GM12878 (cell line): ENCODE measurements at regions not wholly inside any gene's neighbourhood (a gene's known extent, or its start where the extent isn't known, plus 50 kb on each side); places are given as distances from the start of the nearest gene placed in this dataset.

ENCODE experiments used
- ATAC-seq: fragments of 200-7000 bp; cut with Tn5 transposase; 3 replicates; pipeline ENCODE4 v1.9.1; 2020; ENCODE audit warnings: mild to moderate bottlenecking, moderate library complexity
- BruUV-seq: library from RNA; stranded (reverse); fragments of 400-500 nt; replicated peaks from 2 replicates; lab custom pipeline; 2021; lab: Mats Ljungman, UMichigan
- CTCF ChIA-PET: fragments of 300-600 bp; sonication (Branson Sonifier 250); formaldehyde crosslinking; extraction: SDS; loops from one replicate; lab custom pipeline; 2021; ENCODE audit warnings: inconsistent platforms; lab: Yijun Ruan, JAX
- POLR2A ChIA-PET: fragments of 350-600 bp; formaldehyde crosslinking; extraction: SDS; loops from one replicate; lab custom pipeline; 2021; ENCODE audit warnings: inconsistent platforms; lab: Charles Lee
- RAD21 ChIA-PET: fragments of 300-600 bp; sonication (Branson Sonifier 250); formaldehyde crosslinking; loops from one replicate; lab custom pipeline; 2023; ENCODE audit warnings: antibody characterized with exemption; ENCODE audit not compliant: unreplicated experiment; lab: Charles Lee
- SMC1A ChIA-PET: fragments of 300-600 bp; sonication (Branson Sonifier 250); formaldehyde crosslinking; loops from one replicate; lab custom pipeline; 2023; ENCODE audit not compliant: unreplicated experiment, uncharacterized antibody; lab: Charles Lee
- DNase-seq: peaks from one replicate; pipeline ENCODE4 v3.0.0-alpha.2; 2011; ENCODE audit warnings: low read depth, low spot score
- FAIRE-seq: peaks from 3 replicates; lab custom pipeline; 2011; peaks lifted over from hg19 to GRCh38; lab: Jason Lieb, UNC
- H2AFZ ChIP-seq: 2 replicates; pipeline ENCODE4 v1.6.0; 2011; ENCODE audit warnings: low read depth, low read length, control low read depth; ENCODE audit not compliant: control insufficient read depth
- H3K27ac ChIP-seq: 2 replicates; pipeline ENCODE4 v1.5.1; 2011; ENCODE audit warnings: control low read depth; ENCODE audit not compliant: control insufficient read depth, insufficient read depth
- H3K27me3 ChIP-seq, 2 experiments: replicated peaks in 1 of 2; 2 replicates each; pipeline versions ENCODE4 v1.6.0 to v1.6.1; 2011; ENCODE audit warnings: low read length in 1 of 2; ENCODE audit not compliant: control insufficient read depth in 2 of 2, insufficient read depth in 2 of 2
- H3K36me3 ChIP-seq, 2 experiments: 2 replicates each; pipeline ENCODE4 v1.5.1; 2011; ENCODE audit warnings: low read length in 1 of 2; ENCODE audit not compliant: control insufficient read depth in 2 of 2, insufficient read depth in 2 of 2
- H3K4me1 ChIP-seq: 2 replicates; pipeline ENCODE4 v1.6.1; 2011; ENCODE audit warnings: mild to moderate bottlenecking, low read length, moderate library complexity, mixed read lengths; ENCODE audit not compliant: control insufficient read depth, insufficient read depth
- H3K4me2 ChIP-seq: 2 replicates; pipeline ENCODE4 v1.6.0; 2011; ENCODE audit warnings: control low read depth; ENCODE audit not compliant: control insufficient read depth, insufficient read depth
- H3K4me3 ChIP-seq: fragments of 200-600 bp; sonication (generic); 2 replicates; pipeline ENCODE4 v1.5.1; 2016
- H3K79me2 ChIP-seq: 2 replicates; pipeline ENCODE4 v1.6.0; 2011; ENCODE audit warnings: low read length; ENCODE audit not compliant: control insufficient read depth, insufficient read depth
- H3K9ac ChIP-seq: 2 replicates; pipeline ENCODE4 v1.8.0; 2011; ENCODE audit warnings: low read length, control low read depth, mixed read lengths; ENCODE audit not compliant: control insufficient read depth, insufficient read depth
- H3K9me3 ChIP-seq: replicated peaks from 3 replicates; pipeline ENCODE4 v1.5.1; 2011; ENCODE audit warnings: mild to moderate bottlenecking, low read length; ENCODE audit not compliant: control insufficient read depth, insufficient read depth
- H4K20me1 ChIP-seq: 2 replicates; pipeline ENCODE4 v1.6.0; 2011; ENCODE audit not compliant: control insufficient read depth, insufficient read depth
- BMI1 ChIP-seq: fragments of 450-650 bp; IDR thresholded peaks from 2 replicates; pipeline ENCODE4 v1.6.1; 2016; ENCODE audit warnings: mild to moderate bottlenecking, moderate library complexity, borderline replicate concordance
- BRCA1 ChIP-seq: IDR thresholded peaks from 2 replicates; pipeline ENCODE4 v1.6.1; 2011; ENCODE audit warnings: low read depth, low read length, improper control_type of control experiment
- DPF2 ChIP-seq: fragments of 450-650 bp; IDR thresholded peaks from 2 replicates; pipeline ENCODE4 v1.6.1; 2017; ENCODE audit warnings: mild to moderate bottlenecking
- EP300 ChIP-seq, 2 experiments: fragments of 150-350 bp in 1 of 2; IDR thresholded peaks; 2 replicates each; pipeline ENCODE4 v1.6.1; 2011 to 2012; ENCODE audit warnings: low read depth in 2 of 2, low read length in 2 of 2, borderline replicate concordance in 1 of 2, improper control_type of control experiment in 1 of 2, inconsistent platforms in 1 of 2; ENCODE audit not compliant: control insufficient read depth in 1 of 2
- FOXK2 ChIP-seq: fragments of 450-650 bp; IDR thresholded peaks from 2 replicates; pipeline ENCODE4 v1.6.1; 2017; ENCODE audit warnings: mild to moderate bottlenecking, moderate library complexity
- GABPA ChIP-seq: IDR thresholded peaks from 2 replicates; pipeline ENCODE4 v1.6.1; 2014; ENCODE audit warnings: antibody characterized with exemption, low read depth, mild to moderate bottlenecking, inconsistent platforms
- NFXL1 ChIP-seq: fragments of 450-650 bp; IDR thresholded peaks from 2 replicates; pipeline ENCODE4 v1.6.1; 2017; ENCODE audit warnings: antibody characterized with exemption, mild to moderate bottlenecking, borderline replicate concordance
- NFYB ChIP-seq: IDR thresholded peaks from 2 replicates; pipeline ENCODE4 v1.6.1; 2011; ENCODE audit warnings: low read depth, mild to moderate bottlenecking, low read length, improper control_type of control experiment, moderate library complexity; ENCODE audit not compliant: insufficient read depth
- POU2F2 ChIP-seq: IDR thresholded peaks from 3 replicates; pipeline ENCODE4 v1.6.1; 2011; ENCODE audit warnings: low read depth, mild to moderate bottlenecking, low read length, borderline replicate concordance
- SIX5 ChIP-seq: IDR thresholded peaks from 2 replicates; pipeline ENCODE4 v1.6.1; 2011; ENCODE audit warnings: mild to moderate bottlenecking, low read depth, low read length, moderate library complexity; ENCODE audit not compliant: severe bottlenecking
- SUZ12 ChIP-seq: fragments of 200-600 bp; sonication (generic); IDR thresholded peaks from one replicate; pipeline ENCODE4 v1.6.1; 2018; ENCODE audit warnings: antibody characterized with exemption, mild to moderate bottlenecking; ENCODE audit not compliant: unreplicated experiment
- TAF1 ChIP-seq: IDR thresholded peaks from 2 replicates; pipeline ENCODE4 v1.6.1; 2011; ENCODE audit warnings: mild to moderate bottlenecking, low read depth, low read length, borderline replicate concordance
- YY1 ChIP-seq: IDR thresholded peaks from 2 replicates; pipeline ENCODE4 v1.6.1; 2011; ENCODE audit warnings: low read depth, mild to moderate bottlenecking, low read length
- ZNF217 ChIP-seq: fragments of 450-650 bp; IDR thresholded peaks from 2 replicates; pipeline ENCODE4 v1.6.1; 2017; ENCODE audit warnings: antibody characterized with exemption, mild to moderate bottlenecking
- ZNF24 ChIP-seq: fragments of 450-650 bp; IDR thresholded peaks from 2 replicates; pipeline ENCODE4 v1.6.1; 2017; ENCODE audit warnings: antibody characterized with exemption, mild to moderate bottlenecking
- WGBS: methylation state at CpG from one replicate; pipeline ENCODE4 v1.1.6; 2016; ENCODE audit warnings: low lambda C conversion rate; ENCODE audit not compliant: insufficient replicate concordance, insufficient coverage; ENCODE audit errors: missing lambda C conversion rate; 5-methylcytosine and 5-hydroxymethylcytosine counted together
- in situ Hi-C: fragments of 300-500 bp; cut with MboI; formaldehyde crosslinking; loops from 9 replicates; pipeline ENCODE4 v1.14.3; 2018; ENCODE audit warnings: mixed read lengths
- intact Hi-C: fragments of 100-400 bp; cut with micrococcal nuclease; formaldehyde crosslinking; loops from one replicate; pipeline ENCODE4 v1.14.2; 2022; ENCODE audit not compliant: unreplicated experiment
- TF ChIP-seq, protein P1 (sequence below): IDR thresholded peaks from 2 replicates; pipeline ENCODE4 v1.6.1; 2011; ENCODE audit warnings: low read depth, mild to moderate bottlenecking, low read length, moderate library complexity, borderline replicate concordance; ENCODE audit errors: extremely low read depth
- TF ChIP-seq, protein P2 (sequence below): IDR thresholded peaks from 2 replicates; pipeline ENCODE4 v1.6.1; 2011; ENCODE audit warnings: borderline replicate concordance, low read depth, mild to moderate bottlenecking, moderate library complexity, mixed read lengths, low read length; ENCODE audit not compliant: insufficient read depth; ENCODE audit errors: extremely low read length
- TF ChIP-seq, protein P3 (sequence below): IDR thresholded peaks from 2 replicates; pipeline ENCODE4 v1.6.1; 2012; ENCODE audit warnings: mild to moderate bottlenecking, low read depth, low read length

DNA sequence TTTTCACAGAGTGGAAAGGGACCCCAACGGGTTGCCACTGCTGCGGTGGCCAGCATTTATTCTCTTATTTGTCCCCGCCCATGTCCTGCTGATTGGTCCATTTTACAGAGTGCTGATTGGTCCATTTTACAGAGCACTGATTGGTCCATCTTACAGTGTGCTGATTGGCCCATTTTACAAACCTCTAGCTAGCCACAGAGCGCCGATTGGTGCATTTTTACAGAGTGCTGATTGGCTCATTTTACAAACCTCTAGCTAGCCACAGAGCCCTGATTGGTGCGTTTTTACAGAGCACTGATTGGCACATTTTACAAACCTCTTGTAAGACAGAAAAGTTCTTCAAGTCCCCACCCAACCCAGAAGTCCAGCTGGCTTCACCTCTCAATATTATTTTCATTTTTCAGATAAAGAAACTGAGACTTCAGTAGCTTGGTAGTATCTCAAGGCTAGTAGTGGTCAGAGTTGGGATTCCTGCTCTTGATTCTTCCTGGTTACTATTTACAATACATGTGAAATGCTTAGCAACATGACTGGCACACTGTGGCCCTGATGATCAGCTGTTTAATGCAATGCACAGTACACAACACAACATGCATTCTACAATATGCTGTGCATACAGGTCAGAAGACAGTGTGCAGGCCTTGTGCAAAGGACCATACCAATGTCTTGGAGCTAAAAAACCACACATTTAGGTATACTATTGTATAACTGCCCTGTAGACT lies 63.6 kb upstream of the BOD1 start:
- ChIA-PET RAD21 (interaction anchor here (0.8 to 2.1 kb wide), 19 partner anchors 15 to 241 kb away, joined by 3 to 18 read pairs (median 4); no protein-coding TSS in a partner anchor), POLR2A (interaction anchor here (0.7 to 2.0 kb wide), 10 partner anchors 8 to 281 kb away, joined by 3 to 5 read pairs (median 4); partner anchors contain the start of gene CPEB4), CTCF (interaction anchor here (0.6 to 2.5 kb wide), 14 partner anchors 10 to 245 kb away, joined by 3 to 10 read pairs (median 3); partner anchors contain the start of gene BOD1), SMC1A (interaction anchor here (0.7 to 2.9 kb wide), 31 partner anchors 8 to 291 kb away, joined by 3 to 14 read pairs (median 5); partner anchors contain the start of gene BOD1)
- Histone ChIP-seq H3K9me3 (peaks cover 9% of the 10 kb centered on the region; the same call in 2 of the 3 replicates), H3K27me3 (no peaks in the 10 kb centered on the region), H3K27ac (peak overlapping the region; percentile 72), H3K9ac (no peak overlapping the region), H4K20me1 (no peaks in the 10 kb centered on the region), H3K4me3 (no peak overlapping the region), H3K79me2 (no peaks in the 10 kb centered on the region), H2AFZ (peak overlapping the region; percentile 6), H3K4me2 (peak overlapping the region; percentile 4; the same call in 1 of the 2 replicates), H3K4me1 (peaks cover 22% of the 10 kb centered on the region), H3K36me3 (no peaks in the 10 kb centered on the region)
- DNase-seq (peak; percentile 47), ATAC-seq (peak; percentile 84), FAIRE-seq (no peak)
- intact Hi-C loops: loop anchor here (2.0 to 10.0 kb wide), 5 partner anchors 65 to 245 kb away; partner anchors contain the start of gene CPEB4
- in situ Hi-C loops: no loop called here
- 97% methylated on average over 6 of the region's 6 CpGs for WGBS
- BruUV-seq: no TSS peak
- TF ChIP-seq NFXL1 (no peak), DPF2 (no peak; the same call in 1 of the 2 replicates), EP300 (IDR thresholded peaks at IDR 0.05; ENCODE audit: borderline replicate concordance in 1 of 2, control insufficient read depth in 1 of 2, low read depth in 2 of 2, low read length in 2 of 2) (no peak), ZNF217 (no peak), SUZ12 (no peak), TAF1 (no peak), POU2F2 (no peak), ZNF24 (0 out of 2 replicates have a peak, but pooled peaks have one; percentile 6), YY1 (no peak), BMI1 (0 out of 2 replicates have a peak, but pooled peaks have one; percentile 0), SIX5 (no peak), FOXK2 (0 out of 2 replicates have a peak, but pooled peaks have one; percentile 42), GABPA (no peak), BRCA1 (no peak), NFYB (peak; percentile 92)
- TF ChIP-seq, protein P1, sequence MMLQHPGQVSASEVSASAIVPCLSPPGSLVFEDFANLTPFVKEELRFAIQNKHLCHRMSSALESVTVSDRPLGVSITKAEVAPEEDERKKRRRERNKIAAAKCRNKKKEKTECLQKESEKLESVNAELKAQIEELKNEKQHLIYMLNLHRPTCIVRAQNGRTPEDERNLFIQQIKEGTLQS: no peak
- TF ChIP-seq, protein P2, sequence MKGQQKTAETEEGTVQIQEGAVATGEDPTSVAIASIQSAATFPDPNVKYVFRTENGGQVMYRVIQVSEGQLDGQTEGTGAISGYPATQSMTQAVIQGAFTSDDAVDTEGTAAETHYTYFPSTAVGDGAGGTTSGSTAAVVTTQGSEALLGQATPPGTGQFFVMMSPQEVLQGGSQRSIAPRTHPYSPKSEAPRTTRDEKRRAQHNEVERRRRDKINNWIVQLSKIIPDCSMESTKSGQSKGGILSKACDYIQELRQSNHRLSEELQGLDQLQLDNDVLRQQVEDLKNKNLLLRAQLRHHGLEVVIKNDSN: no peak
- TF ChIP-seq, protein P3, sequence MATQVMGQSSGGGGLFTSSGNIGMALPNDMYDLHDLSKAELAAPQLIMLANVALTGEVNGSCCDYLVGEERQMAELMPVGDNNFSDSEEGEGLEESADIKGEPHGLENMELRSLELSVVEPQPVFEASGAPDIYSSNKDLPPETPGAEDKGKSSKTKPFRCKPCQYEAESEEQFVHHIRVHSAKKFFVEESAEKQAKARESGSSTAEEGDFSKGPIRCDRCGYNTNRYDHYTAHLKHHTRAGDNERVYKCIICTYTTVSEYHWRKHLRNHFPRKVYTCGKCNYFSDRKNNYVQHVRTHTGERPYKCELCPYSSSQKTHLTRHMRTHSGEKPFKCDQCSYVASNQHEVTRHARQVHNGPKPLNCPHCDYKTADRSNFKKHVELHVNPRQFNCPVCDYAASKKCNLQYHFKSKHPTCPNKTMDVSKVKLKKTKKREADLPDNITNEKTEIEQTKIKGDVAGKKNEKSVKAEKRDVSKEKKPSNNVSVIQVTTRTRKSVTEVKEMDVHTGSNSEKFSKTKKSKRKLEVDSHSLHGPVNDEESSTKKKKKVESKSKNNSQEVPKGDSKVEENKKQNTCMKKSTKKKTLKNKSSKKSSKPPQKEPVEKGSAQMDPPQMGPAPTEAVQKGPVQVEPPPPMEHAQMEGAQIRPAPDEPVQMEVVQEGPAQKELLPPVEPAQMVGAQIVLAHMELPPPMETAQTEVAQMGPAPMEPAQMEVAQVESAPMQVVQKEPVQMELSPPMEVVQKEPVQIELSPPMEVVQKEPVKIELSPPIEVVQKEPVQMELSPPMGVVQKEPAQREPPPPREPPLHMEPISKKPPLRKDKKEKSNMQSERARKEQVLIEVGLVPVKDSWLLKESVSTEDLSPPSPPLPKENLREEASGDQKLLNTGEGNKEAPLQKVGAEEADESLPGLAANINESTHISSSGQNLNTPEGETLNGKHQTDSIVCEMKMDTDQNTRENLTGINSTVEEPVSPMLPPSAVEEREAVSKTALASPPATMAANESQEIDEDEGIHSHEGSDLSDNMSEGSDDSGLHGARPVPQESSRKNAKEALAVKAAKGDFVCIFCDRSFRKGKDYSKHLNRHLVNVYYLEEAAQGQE: no peak
